NCI-H2029 (cell line): ENCODE measurements at regions not wholly inside any gene's neighbourhood (a gene's known extent, or its start where the extent isn't known, plus 50 kb on each side); places are given as distances from the start of the nearest gene placed in this dataset.
"Not testable (repeated sequence)": the region's sequence is repeated elsewhere in the genome, so short reads cannot be mapped to it uniquely, and the experiment has no call there.

ENCODE experiments used
- DNase-seq: peaks from one replicate; lab custom pipeline; 2025; lab: John Stamatoyannopoulos, UW

DNA sequence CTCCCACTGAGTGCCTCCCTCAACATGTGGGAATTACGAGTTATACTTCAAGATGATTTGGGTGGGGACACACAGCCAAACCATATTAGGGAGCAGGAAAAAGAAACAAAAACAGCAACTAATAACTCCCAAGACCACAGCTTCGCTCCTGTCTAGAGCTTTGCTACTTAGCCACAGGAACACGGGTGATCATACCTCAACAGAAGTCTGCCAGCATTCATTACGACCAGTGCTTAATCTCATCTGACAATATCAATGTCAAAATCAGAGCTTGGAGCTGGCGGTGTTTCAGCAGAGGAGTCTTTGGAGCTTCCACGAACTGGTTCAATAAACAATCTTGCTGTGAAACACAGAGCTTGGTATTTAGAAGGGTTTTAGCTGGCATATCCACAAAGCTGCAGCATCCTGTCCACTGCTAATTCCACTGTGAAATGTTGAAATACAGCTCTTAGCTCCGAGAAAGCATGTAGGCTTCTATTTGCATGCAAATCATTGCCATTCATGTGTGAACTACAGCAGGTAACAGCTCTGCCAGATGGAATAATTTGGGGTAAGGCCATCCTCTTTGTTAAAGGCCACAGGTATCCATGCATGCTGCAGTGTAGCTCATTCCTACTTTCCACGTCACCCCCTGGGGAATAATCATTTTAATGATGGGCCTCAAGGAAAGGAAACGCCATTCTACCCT, 128.4 kb upstream of the GOT2 start:
- no peak for DNase-seq

DNA sequence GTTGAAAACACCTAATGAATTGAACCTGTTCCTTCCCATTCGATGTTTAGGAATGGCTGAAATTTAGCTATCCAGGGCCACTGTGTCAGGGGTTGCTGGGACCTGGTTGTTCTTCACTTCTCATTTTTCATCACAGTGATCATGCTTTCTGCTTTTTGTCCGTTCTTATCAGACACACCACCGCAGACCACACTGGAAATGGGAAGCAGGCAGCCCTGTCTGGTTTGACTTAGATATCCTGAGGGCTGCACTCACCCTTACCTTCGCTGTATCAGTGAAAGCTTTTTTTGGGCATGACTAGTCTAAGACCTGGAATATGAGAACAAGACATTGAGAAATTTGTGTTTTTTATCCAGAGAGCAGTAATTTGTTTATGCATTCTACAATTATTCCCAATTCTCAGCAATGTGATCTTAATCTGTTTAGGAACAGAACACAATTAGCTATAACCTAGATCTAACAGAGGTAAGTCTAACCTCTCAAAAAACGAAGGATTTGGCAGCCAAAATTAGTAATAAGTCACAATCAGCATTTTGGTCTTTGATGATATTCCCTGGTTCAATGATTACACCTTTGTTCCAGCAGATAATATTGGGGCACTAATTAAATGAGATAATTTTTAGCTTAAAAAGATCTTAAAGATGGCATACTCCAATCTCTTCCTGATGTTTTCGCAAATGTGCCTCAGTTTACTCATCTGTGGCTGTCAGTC, 126.0 kb upstream of the GOT2 start:
- DNase-seq: no peak

DNA sequence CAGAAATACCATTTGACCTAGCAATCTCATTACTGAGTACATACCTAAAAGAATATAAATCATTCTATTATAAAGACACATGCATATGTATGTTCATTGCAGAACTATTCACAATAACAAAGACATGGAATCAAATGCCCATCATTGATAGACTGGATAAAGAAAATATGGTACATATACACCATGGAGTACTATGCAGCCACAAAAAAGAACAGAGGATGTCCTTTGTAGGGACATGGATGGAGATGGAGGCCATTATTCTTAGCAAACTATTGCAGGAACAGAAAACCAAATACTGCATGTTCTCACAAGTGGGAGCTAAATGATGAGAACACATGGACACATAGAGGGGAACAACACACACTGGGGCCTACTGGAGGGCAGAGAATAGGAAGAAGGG, 124.5 kb upstream of the GOT2 start:
- not testable (repeated sequence) for DNase-seq

DNA sequence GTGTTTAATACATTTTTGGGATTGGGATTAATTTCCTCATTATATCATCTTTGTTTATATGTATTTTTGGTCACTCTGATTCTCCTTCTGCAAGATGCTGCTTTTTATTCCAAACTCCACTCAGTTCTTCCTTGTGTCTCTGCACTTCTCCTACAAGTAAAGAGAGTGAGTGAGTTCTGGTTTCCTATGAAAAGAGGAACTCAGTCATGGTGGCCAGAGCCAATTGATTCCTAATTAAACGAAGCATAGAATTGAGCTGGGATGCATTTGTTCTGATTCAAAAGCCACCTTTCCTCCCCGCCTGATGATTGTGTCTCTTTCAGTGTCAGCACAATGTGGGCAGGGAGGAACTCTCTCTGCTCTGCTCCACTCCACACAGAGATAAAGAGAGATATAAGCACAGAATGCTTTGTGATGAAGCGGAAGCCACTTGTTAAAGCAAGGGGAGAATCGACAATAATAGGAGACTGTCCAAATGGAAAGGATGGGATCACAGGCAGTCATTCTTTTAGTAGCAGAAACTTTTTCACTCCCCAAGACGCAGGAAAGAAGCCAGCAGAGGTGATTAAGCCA, 121.3 kb upstream of the GOT2 start:
- DNase-seq: no peak

DNA sequence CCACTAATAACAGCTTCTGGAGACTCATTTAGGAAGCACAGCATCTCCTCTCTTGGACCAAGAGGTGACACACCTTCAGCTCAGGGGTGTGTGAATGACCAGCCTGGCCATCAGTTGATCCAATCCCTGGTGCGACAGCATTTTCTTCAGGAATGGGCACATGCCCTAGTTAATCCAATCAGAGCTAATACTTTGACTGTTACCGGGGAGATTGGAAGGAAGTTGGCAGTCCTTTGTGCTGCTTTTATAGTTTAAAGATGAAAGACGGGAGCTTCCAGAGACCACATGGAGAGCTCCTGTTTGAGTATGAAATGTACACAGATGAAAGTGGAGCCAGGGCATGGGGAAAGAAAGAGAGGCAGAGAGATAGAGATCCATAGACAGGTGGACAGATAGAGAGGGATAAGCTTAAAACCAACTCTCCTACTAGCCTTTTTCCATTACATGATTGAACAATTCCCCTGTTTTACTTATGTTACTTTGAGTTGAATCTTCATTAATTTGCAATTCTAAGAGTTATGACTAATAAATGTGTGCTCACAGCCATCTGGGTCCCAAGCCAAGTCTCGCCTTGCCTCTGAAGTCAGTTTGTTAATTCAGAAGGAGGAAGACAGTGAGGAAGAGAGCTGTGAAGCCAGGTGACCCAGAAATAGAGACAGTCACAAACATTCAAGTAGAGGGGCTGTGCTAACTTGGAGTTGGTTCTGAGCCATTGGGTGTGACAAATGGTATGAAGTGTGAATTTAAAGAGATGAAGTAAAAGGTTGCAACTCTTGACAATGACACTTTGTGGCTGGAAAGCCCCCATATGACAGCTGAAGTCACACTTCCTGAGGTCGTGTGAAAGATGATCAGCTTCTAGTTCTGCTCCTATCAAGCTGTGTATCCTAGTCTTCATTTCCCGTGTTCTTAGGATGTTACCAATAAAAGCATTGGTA, 120.0 kb upstream of the GOT2 start:
- DNase-seq: no peak

DNA sequence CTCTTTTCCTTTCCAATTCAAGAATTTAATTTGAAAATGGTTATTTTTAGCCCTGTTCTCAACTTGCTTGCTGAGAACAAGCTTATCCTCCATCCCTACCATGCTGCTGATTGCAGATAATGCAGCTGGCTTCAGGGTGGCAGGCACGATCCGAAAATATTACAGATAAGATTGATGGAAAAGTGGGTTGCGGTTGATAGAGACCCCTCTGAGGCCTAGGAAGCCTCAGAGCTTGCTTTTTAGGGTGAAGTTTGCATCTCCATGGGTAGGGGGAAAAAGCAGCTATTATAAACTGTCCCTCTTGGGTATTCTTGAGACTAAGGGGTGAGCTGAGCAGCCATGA, 116.5 kb upstream of the GOT2 start:
- DNase-seq: no peak

DNA sequence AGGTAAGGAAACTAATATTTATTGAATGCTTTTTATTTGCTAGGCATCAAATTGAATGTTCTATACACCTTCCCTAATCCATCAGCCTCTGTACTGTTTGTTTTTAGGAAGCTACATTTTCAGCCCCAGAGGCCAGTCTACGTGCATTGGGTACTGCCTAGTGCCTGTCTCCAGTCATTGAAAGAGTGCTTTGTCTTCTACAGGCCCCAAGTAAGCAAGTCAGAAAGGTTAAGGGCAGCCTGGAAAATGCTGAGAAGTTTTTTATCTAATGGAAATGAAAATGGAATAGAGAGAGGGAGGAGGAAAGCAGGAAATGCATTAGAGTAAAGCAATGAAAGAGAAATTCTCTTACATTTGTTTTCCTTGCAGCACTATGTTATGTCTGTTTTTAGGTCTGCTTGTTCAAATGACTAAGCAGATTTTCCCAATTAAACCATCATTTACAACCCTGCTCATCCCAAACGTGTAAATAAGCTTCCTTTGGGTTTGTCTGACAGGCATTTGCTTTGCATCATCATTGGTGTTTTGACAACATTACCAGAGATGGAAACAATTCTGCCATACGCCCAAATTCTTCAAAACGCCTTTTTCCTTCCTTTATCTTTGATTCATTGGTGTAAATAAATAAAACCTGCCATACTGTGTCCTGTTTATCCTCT, 116.0 kb upstream of the GOT2 start:
- DNase-seq: no peak

DNA sequence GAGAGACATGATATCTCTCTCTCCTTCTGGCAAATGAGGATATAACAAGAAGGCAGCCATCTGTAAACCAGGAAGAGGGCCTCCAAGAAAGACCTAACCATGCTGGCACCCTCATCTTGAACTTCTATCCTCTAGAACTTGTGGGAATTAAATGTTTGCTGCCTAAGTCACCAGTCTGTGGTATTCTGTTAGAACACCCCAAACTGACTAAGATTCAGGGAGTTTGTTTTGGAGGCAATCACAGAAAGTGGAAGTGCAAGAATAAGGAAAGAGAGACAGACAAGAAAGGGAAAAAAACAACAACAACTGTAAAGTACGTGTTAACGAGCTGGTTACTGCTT, 114.5 kb upstream of the GOT2 start:
- no peak for DNase-seq

DNA sequence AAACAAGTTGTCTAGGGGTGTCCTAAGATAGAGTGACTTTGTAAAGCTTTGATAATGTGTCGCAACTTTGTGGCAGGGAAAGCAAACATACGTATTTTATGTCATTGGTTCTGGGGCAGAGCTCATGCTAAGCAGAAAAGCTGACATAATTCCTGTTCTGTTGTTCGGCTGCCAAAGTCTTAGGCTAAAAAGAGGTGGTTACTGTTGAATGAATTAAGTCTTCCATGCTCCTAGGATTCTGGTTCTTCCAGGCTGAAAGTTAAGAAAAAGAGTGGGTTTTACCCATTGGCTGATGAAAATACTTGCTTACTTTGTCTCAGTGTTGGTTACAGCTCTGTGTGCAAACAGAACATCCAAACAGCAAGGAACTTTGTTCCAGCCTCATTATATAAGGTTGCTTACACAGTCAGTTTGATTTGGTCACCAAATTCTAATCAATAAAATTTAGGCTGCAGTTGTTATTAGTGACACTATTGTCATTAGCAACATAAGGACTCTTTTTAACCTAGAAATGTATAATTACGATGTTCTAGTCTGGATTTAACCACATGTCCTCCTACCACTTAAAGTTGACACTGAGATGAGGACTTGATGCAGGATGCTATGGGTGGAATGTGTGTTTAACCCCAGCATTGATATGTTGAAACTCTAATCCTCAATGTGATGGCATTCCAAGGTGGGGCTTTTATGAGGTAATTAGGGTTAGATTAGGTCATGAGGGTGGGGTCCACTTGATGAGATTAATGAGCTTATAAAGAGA, 114.0 kb upstream of the GOT2 start:
- DNase-seq: no peak

DNA sequence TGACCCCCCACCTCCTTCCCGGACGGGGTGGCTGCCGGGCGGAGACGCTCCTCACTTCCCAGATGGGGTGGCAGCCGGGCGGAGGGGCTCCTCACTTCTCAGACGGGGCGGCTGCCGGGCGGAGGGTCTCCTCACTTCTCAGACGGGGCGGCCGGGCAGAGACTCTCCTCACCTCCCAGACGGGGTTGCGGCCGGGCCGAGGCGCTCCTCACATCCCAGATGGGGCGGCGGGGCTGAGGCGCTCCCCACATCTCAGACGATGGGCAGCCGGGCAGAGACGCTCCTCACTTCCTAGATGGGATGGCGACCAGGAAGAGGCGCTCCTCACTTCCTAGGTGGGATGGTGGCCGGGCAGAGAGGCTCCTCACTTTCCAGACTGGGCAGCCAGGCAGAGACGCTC, 112.1 kb upstream of the GOT2 start:
- not testable (repeated sequence) for DNase-seq

DNA sequence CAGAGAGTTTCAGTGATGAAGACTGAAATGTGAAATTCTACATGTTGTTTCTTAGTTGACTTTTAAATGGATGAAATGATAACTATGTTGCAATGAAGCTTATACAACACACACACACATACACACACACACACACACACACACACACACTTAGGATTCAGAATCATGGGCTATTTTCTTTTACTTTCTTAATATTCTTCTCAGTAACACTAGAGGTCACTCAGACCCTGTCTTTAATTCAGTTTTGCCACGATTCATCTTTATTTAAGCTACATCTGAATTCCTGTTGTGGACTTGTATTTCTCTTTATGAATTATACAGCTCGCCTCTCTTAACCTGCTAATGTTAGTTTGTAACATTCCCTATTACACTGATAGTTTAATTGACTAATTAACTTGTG, 109.6 kb upstream of the GOT2 start:
- no peak for DNase-seq

DNA sequence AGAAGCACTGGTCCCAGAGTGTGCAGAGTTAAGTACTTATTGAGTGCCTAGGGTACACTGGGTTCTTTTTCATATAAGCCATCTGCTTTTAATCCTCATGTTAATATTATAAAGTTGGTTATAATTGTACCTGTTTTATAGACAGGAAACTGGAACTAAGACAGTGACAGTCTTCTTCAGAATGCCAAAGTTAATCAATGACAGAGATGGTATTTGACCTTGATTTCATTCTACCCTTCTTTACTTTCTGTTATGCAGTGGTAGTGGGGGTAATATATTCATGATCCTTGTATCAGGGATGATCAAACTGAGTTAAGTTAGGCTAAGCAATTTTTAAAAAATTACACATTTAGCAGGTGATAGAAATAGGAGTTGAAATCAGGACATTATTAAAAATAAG, 108.6 kb upstream of the GOT2 start:
- DNase-seq: no peak

DNA sequence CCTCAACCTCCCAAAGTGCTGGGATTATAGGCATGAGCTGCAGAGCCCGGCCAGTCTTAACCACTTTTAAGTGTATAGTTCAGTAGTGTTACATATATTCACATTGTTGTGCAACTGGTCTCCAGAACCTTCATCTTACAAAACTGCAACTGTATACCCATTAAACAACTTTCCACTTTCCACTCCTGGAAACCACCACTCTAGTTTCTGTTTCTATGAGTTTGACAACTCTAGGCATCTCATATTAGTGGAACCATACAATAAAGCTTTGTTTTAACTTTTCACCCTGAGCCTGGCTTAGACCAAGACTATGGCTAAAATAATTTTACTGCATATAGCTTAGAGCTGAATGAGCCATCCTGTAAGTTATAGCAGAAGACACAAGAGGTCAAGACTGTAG, 108.0 kb upstream of the GOT2 start:
- no peak for DNase-seq

DNA sequence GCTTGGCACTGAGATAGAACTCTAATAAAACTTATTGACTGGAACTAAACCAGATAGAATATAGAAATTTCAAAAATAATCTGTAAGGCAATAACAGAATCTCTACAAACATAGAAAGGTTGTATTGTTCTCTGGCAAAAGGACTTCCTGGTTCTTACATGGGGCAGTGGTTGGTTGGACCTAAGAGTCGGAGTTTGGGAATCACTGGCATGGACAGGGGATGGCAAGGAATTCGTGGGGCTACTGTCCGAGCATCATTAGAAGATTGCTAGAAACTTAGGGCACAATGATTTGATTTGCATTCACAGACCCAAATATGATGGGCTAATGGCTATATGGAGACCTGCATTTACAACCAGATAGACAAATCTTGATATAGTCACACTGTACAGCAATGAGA, 103.8 kb upstream of the GOT2 start:
- no peak for DNase-seq

DNA sequence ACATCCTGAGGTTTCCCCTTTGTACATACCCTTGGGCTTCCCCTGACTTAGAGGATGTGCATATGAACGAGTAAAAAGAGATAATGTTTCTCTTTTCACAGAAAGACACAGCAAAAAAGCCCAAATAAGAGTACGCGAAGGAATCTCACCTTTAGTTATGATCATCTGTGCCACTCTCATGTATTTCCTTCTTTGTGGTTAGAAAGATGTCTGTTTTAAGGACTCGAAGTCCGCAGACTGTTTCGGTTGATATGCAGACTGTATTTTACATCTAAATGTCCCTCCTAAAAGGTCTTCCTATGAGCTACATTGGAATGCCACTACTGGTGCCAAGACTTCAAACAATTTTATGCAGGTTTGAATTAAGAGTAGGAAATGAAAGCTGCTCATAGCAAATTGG, 102.3 kb upstream of the GOT2 start:
- DNase-seq: no peak

DNA sequence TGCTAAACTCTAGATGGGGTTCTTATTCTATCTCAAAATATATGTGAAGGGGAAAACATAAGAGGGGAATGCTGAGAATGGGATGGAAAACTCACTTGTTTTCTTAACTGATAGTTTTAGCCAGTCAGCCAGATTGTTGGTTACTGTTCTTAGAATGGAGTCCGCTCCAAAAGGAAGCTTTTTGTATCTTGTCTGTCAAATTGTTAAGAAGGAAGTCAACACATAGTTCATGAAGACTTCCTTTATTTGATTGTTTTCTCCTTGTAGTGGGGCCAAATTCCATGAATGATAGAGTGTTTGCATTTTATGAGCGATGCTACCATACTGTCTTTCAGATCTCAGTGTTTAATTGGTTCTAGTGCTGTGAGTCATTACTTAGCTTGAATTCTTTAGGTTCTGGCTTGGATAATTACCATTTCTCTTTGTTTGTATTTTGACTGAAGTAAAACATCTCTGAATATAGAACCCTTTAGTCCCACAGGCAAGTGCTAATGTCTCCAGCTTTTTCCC, 98.3 kb upstream of the GOT2 start:
- DNase-seq: no peak

DNA sequence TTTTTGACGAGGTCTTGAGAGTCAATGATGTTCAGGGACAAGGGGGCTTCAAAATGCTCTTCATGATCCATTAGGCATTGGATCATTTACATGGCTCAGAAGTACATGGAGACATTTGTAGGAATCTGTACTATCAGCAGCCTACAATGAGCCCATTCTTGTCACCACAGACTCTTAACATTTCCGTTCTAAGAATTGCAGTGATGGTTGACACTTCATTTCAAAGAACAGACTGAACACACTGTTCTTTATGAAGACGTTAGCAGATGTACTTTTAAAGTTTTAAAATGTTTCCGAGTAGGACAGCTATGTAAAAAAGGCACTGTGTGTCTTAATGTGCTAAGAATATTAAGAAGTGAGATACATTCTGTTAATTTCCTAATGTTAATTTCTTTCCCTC, 97.3 kb upstream of the GOT2 start:
- DNase-seq: no peak

DNA sequence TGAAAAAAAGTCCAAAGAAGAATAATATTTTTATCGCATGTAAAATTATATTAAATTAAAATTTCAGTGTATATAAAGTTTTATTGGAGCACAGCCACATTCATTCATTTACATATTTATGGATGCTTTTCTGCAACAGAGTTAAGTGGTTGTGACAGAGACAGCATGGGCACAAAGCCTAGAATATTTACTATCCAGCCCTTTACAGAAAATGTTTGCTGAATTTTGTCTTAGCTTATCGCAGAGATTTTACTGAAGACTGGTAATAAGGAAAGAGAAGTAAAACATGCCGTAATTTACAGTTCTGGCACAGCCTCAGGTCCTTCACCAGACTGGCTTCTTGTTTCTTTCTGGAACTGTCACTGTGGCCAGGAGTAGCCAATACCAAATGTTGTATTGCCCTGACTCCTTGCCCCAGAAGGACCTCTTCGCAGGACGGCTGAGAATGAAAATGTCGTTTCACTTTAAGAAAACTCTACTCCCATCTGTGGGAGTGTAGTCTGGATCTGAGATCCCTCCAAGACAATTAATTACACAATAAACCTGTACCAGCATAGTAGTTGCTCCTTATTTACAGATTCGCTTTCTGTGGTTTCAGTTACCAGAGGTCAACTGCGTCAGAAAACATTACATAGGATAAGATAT, 94.9 kb upstream of the GOT2 start:
- no peak for DNase-seq

DNA sequence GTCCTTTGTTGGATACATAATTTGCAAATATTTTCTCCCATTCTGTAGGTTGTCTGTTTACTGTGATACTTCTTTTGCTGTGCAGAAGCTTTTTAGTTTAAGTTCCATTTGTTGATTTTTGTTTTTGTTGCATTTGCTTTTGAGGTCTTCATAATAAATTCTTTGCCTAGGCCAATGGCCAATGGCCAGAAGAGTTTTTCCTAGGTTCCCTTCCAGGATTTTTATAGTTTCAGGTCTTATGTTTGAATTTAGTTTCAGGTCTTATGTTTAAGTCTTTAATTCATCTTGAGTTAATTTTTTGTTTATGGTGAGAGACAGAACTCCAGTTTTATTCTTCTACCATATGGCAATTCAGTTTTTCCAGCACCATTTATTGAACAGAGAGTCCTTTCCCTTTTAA, 90.1 kb upstream of the GOT2 start:
- no peak for DNase-seq

DNA sequence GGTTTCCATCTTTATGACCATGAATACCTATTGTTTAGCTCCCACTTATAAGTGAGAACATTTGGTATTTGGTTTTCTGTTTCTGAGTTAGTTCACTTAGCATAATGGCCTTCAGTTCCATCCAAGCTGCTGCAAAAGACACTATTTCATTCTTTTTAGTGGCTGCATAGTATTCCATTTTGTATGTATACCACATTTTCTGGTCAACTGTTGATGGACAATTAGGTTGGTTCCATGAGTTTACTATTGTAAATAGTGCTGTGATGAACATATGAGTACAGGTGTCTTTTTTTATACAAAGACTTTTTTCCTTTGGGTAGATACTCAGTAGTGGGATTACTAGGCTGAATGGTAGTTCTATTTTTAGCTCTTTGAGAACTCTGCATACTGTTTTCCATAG, 87.8 kb upstream of the GOT2 start:
- no peak for DNase-seq

DNA sequence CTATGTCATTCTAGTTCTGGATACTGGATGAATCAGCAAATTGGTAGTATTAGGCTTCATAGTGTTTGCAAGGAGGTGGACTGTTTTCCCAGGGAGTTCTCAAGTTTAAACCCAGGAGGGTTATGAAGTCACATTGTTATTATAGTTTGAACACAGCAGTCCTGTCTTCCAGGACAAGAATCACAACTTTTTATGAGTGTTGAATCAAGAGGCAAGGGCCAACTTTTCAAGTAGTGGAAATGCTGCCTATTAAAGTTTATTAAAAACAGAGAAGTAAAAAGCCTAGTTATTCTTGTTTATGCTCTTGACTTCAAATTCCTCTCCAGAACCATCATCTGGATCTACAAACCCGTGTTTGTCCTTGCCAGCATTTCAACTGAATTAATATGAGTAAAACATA, 86.3 kb upstream of the GOT2 start:
- DNase-seq: no peak
